ENCODE measurements at regions not wholly inside any gene's neighbourhood (a gene's known extent, or its start where the extent isn't known, plus 50 kb on each side); places are given as distances from the start of the nearest gene placed in this dataset.
A peak's percentile ranks its signal among the peaks of the same experiment; 100 is the strongest.
"Not testable (repeated sequence)": the region's sequence is repeated elsewhere in the genome, so short reads cannot be mapped to it uniquely, and the experiment has no call there.

GRCh38 chr21:6066320-6066985, 4454.9 kb upstream of the TPTE start:
- not testable (repeated sequence) for DNase-seq

DNA sequence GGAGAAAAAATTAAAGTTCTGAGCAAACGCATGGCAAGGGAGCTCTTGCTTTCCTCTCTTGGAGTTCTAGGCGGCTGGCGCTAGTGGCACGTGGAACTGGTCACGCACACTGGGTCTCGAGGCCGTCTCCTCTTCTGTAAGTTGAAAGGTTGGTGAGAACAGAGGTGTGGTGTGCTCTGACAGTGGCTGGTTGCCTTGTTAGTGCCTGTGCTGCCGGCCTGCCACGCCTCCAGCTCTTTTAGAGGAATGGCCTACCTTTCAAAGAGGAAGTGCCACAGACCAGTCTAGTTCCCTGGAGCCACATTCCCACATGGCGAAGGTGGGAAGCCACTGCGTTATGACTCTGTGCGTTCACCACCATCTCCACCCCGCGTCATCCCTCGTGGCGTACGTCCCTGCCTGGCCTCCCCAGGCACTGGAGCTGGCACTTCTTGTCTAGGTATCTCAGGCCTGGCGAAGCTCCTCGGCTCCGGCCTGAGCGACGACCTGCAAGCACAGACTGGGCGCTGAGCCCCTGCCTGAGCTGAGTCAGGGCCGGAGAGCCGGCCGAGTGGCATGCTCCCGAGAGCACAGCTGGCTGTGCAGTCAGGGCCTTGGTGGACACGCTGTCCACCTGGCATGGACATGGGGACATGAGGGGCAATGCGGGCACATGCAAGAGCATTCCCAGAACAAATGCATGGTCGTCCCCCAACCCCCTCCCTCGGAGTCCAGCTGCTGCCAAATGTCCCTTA, 4453.1 kb upstream of the TPTE start:
- DNase-seq, result not testable (repeated sequence)

- DNase-seq, result not testable (repeated sequence)
Measured at GRCh38 chr21:6070213-6070612, 4451.2 kb upstream of the TPTE start.

DNA sequence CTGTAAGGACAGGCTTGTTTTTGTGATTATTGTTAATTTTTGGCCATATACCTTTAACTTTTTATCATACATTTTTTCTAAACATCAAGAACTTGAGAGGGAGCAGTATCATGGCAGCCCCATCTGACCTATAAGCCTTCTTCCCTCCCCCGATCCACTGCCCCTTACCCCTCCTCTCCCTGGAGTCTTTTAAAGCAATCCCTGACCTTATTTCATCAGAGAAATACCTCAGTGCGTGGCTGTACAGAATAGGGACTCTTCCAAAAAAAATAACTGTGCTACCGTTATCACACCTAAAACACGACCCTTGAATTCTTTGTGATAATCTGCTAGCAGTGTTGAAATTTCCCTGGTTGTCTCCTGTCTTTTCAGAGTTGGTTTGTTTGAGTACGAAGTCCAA, 4448.7 kb upstream of the TPTE start:
- not testable (repeated sequence) for DNase-seq

DNA sequence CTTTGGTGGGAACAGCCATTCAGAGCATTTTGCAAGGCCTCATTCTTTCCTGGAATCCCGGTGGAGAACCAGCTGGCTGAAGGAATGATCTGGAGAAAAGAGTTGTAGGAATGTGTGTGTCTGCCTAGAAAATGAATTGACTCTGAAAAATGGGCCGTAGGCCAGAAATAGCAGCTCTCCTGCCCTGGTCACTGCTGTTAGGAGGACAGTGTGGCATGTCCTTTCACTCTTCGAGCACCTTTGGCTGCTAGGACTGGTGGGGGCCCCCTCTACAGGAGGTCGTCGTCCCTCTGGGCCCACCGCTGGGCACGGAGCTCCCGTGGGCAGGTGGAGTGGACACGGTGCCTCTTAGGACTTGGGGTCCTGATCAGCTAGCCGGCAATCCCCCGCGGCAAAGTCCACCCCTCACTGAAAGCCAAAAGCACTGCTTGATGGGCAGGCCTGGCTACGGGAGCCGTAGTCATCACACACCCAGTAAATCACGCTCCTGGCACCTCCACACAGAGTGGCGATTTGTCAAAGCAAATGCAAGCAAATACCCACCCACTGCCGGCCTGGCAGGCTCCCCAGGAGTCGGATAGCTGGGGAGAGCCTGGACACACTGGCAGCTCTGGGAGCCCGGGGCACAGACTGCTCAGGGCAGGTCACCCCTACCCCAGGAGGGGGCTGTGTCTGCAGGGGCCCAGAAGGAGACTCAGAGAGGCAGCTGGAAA, 4447.2 kb upstream of the TPTE start:
- DNase-seq, result not testable (repeated sequence)

GRCh38 chr21:6074935-6075334, 4446.4 kb upstream of the TPTE start:
- DNase-seq, result not testable (repeated sequence)

- not testable (repeated sequence) for DNase-seq
Measured at GRCh38 chr21:6075627-6076208, 4445.7 kb upstream of the TPTE start.

GRCh38 chr21:6077358-6077757, 4444.0 kb upstream of the TPTE start:
- not testable (repeated sequence) for DNase-seq

DNA sequence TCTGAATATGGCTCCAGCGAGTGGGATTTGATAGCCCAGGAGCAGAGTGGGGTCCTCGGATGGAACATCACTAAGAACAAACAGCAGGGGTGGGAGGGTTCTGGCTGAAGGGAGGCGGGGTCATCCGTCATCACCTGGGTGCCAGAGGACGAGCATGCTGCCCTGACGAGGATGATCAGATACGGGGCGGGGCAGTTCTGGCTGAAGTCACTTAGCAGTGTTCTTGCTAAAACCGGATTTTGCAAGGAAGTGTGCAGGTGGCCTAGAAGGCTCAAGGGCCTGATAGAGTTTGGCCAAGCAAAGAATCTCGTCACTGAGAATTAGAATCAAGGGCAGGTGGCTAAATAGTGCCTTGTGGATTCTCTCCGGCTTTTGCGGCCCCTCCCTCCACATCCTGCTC, 4442.5 kb upstream of the TPTE start:
- not testable (repeated sequence) for DNase-seq

DNA sequence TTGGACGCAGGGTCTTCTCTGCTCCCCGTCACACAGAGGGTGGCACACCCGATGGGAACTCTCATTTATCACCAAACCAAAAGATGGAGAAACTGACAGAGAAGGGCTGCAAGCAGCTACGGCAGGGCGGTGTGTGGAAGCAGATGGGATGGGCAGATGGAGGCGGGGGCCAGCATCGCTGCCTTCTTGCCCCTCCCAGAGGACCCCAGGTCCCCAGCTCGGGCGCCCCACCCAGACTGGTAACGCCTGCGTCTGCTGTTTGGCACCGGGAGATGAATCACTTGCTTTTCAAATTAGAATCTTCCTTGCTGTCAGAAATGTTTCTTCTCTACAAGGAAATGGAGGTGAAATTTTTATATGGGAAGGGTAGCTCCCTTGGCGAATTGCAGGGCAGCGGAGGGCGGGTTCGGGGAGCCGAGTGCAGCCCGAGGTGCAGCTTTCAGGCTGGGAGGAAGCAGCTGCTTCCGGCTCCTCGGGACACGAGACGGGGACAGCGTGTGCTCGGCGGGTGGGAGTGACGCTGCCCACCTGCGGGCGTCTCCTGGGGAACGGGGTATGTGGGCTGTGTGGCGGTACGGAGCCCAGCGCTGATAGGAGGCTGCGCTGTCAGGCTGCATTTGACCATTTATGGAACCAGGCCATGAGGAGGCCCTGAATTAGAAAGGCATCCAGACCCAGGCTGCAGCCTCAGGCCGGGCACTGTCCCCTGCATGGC, 4440.3 kb upstream of the TPTE start:
- DNase-seq, result not testable (repeated sequence)

- not testable (repeated sequence) for DNase-seq
Measured at GRCh38 chr21:6082166-6082565, 4439.2 kb upstream of the TPTE start.

DNA sequence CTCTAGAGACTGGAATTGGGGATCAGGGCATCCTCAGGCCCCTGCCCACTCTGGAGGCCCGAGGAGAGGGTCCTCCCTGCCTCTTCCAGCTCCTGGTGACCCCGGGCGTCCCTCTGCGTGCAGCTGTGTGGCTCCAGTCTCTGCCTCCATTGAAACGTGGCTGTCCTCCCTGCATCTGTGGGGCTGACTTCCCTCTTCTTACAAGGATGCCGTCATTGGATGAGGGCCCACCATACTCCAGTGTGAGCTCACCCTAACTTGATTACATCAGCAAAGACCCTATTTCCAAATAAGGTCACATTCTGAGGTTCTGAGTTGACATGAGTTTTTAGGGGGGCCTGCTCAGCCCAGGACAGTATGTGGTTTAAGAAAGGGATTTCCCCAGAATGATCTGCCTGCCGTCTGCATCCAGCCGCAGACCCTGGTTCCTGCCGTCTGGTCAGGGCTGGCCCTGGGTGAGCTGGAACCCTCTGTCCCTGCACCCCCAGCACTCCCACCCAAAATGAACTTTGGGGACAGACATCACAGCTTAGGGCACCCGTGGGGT, 4437.7 kb upstream of the TPTE start:
- not testable (repeated sequence) for DNase-seq

DNA sequence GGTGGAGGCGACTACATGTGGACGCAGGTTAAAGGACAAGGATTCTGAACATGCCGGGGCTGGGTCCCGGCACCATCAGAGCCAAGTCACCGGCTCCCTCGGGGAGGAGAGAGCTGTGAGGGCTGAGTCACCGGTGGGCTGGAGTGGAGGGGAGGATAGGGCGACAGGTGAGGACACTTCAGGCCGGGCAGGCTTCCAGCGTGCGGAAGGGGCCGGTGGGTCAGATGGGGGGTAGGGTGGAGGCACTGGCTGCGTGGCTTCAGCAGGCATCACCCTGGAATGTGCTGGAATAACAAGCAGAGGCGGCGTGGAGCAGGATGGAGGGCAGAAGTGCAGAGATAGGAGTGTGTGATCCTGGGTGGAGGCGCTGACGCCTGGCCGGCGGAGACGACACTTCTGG, 4435.3 kb upstream of the TPTE start:
- DNase-seq, result not testable (repeated sequence)

GRCh38 chr21:6087579-6088178, 4433.7 kb upstream of the TPTE start:
- not testable (repeated sequence) for DNase-seq

DNA sequence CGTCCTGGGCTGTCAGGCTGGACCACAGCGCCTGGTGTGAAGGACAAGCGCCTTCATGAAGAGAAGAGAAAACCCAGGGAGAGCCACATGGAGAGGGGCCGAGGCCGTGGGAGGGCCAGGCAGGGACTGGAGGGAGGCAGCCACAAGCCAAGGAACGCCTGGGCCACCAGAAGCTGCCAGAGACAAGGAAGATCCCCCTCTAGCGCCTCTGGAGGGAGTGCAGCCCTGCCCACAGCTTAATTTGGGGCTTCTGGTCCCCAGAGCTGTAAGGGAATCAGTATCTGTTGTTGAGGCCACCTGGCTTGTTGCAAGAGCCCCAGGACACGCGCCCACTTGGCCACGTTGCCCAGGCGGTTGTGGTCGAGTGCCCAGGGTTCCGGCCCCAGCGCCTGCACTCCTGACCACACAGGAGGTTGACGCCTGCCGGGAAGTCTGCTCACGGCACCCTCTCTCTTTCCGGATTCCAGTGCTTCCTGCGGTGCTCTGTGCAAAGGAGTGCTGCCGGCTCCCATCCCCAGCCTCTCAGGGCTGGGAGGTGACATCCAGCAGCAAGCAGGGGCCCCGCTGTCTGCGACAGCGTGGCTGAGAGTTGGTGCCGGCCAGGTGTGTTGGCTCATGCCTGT, 4431.0 kb upstream of the TPTE start:
- DNase-seq, result not testable (repeated sequence)

GRCh38 chr21:6091335-6092027, 4429.9 kb upstream of the TPTE start:
- not testable (repeated sequence) for DNase-seq

GRCh38 chr21:6092401-6092800, 4429.0 kb upstream of the TPTE start:
- not testable (repeated sequence) for DNase-seq

GRCh38 chr21:6093419-6093818, 4428.0 kb upstream of the TPTE start:
- DNase-seq, result peak; percentile 1 to 14

- not testable (repeated sequence) for DNase-seq
Measured at GRCh38 chr21:6093870-6094269, 4427.5 kb upstream of the TPTE start.

DNA sequence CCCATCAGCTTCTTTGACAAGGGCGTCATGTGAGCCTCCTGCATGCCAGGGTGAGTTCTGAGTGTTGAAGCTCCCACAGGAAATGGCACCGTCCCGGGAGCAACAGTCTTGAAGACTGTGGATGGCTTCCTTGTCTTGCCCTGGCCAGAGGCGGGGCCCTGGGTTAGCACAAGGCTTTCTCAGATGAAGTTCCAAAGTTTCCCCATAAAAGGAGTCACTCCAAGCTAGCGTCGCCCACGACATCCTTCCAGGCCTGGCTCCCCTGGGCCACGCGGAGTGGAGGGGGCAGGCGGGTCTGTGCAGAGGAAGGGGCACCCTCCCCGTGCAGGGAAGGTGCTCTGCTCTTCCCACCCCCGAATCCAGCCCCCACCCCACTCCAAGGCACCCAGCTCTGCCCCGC, 4426.1 kb upstream of the TPTE start:
- not testable (repeated sequence) for DNase-seq
